K562 (cell line): ENCODE measurements at regions not wholly inside any gene's neighbourhood (a gene's known extent, or its start where the extent isn't known, plus 50 kb on each side); places are given as distances from the start of the nearest gene placed in this dataset.

Source experiments
- ATAC-seq: fragments of 200-7000 bp; cut with Tn5 transposase; 3 replicates; pipeline ENCODE4 v1.9.1; 2020; ENCODE audit warnings: moderate library complexity
- BruUV-seq: library from RNA; stranded (reverse); fragments of 400-500 nt; replicated peaks from 2 replicates; lab custom pipeline; 2021; lab: Mats Ljungman, UMichigan
- CTCF ChIA-PET: fragments of 300-600 bp; formaldehyde crosslinking; extraction: SDS; loops from one replicate; lab custom pipeline; 2021; ENCODE audit warnings: low intra/inter-chr PET ratio; lab: Yijun Ruan, JAX
- POLR2A ChIA-PET: fragments of 300-600, 350-650 bp; sonication (Branson Sonifier 250); formaldehyde crosslinking; extraction: SDS; loops from one replicate; lab custom pipeline; 2021; ENCODE audit warnings: antibody characterized with exemption, inconsistent platforms; lab: Yijun Ruan, JAX
- DNase-seq, 4 experiments: peaks; one replicate each; pipeline versions ENCODE4 v3.0.0 to v3.0.0-alpha.2; 2011 to 2018; ENCODE audit warnings: low spot score in 3 of 4, mixed read lengths in 3 of 4; ENCODE audit errors: extremely low read depth in 1 of 4
- FAIRE-seq: peaks from 2 replicates; lab custom pipeline; 2011; peaks lifted over from hg19 to GRCh38; lab: Jason Lieb, UNC
- H2AFZ ChIP-seq: 2 replicates; pipeline ENCODE4 v1.6.0; 2011; ENCODE audit warnings: low read depth, low read length, control low read depth, inconsistent platforms
- H3K27ac ChIP-seq: fragments of 200-600 bp; 3 replicates; pipeline ENCODE4 v1.8.0; 2011; ENCODE audit warnings: low read depth, mild to moderate bottlenecking, control low read depth, inconsistent platforms, low read length, moderate library complexity, mixed read lengths; ENCODE audit errors: extremely low read depth
- H3K27me3 ChIP-seq, 2 experiments: fragments of 300-600 bp in 1 of 2; 2 replicates in 1 of 2; 3 replicates in 1 of 2; pipeline versions ENCODE4 v1.6.0 to v1.8.0; 2011; ENCODE audit warnings: inconsistent platforms in 2 of 2, low read length in 2 of 2, mild to moderate bottlenecking in 1 of 2, mixed read lengths in 1 of 2, moderate library complexity in 1 of 2; ENCODE audit not compliant: control insufficient read depth in 2 of 2, insufficient read depth in 2 of 2
- H3K36me3 ChIP-seq: fragments of 300-600 bp; 3 replicates; pipeline ENCODE4 v1.8.0; 2011; ENCODE audit warnings: mild to moderate bottlenecking, low read length, inconsistent platforms; ENCODE audit not compliant: control insufficient read depth, insufficient read depth
- H3K4me1 ChIP-seq, 2 experiments: fragments of 200-600 bp in 1 of 2; replicated peaks in 1 of 2; 2 replicates in 1 of 2; 3 replicates in 1 of 2; pipeline versions ENCODE4 v1.5.1 to v1.8.0; 2011; ENCODE audit warnings: inconsistent platforms in 2 of 2, low read length in 2 of 2, mild to moderate bottlenecking in 1 of 2, mixed read lengths in 1 of 2, moderate library complexity in 1 of 2; ENCODE audit not compliant: control insufficient read depth in 2 of 2, insufficient read depth in 2 of 2
- H3K4me2 ChIP-seq: 2 replicates; pipeline ENCODE4 v1.6.1; 2011; ENCODE audit warnings: low read length, control low read depth, inconsistent platforms, mixed read lengths; ENCODE audit not compliant: insufficient read depth
- H3K4me3 ChIP-seq: fragments of 200-600 bp; sonication (generic), shearing (Covaris generic); 2 replicates; pipeline ENCODE4 v1.5.1; 2016; ENCODE audit warnings: control low read depth, inconsistent platforms
- H3K79me2 ChIP-seq: fragments of 200-600 bp; 3 replicates; pipeline ENCODE4 v1.8.0; 2011; ENCODE audit warnings: low read length, inconsistent platforms; ENCODE audit not compliant: control insufficient read depth, insufficient read depth
- H3K9ac ChIP-seq, 2 experiments: 2 replicates each; pipeline versions ENCODE4 v1.6.0 to v1.6.1; 2011; ENCODE audit warnings: low read depth in 2 of 2, low read length in 2 of 2, control low read depth in 1 of 2, inconsistent platforms in 1 of 2, mild to moderate bottlenecking in 1 of 2, mixed read lengths in 1 of 2; ENCODE audit not compliant: insufficient read depth in 1 of 2
- H3K9me1 ChIP-seq: one replicate; pipeline ENCODE4 v1.6.0; 2011; ENCODE audit warnings: inconsistent platforms, mild to moderate bottlenecking, low read length, moderate library complexity; ENCODE audit not compliant: control insufficient read depth, insufficient read depth
- H3K9me3 ChIP-seq: replicated peaks from 2 replicates; pipeline ENCODE4 v1.5.1; 2011; ENCODE audit warnings: low read depth, low read length, inconsistent platforms; ENCODE audit not compliant: control insufficient read depth, insufficient read depth
- H4K20me1 ChIP-seq: replicated peaks from 2 replicates; pipeline ENCODE4 v1.6.1; 2011; ENCODE audit warnings: low read length, inconsistent platforms, mixed read lengths; ENCODE audit not compliant: control insufficient read depth, insufficient read depth
- DDX20 ChIP-seq: fragments of 450-650 bp; IDR thresholded peaks from 2 replicates; pipeline ENCODE4 v1.6.1; 2016; ENCODE audit warnings: missing genetic modification characterization, low read depth, mild to moderate bottlenecking, missing compliant biosample characterization, moderate library complexity
- DMBX1 ChIP-seq: fragments of 250-450 bp; sonication (Bioruptor Pico); IDR thresholded peaks from 2 replicates; pipeline ENCODE4 v1.8.0; 2022; ENCODE audit warnings: inconsistent platforms, mild to moderate bottlenecking, moderate library complexity, borderline replicate concordance
- EP300 ChIP-seq: IDR thresholded peaks from 2 replicates; pipeline ENCODE4 v1.6.1; 2012; ENCODE audit warnings: low read length, improper control_type of control experiment
- FIP1L1 ChIP-seq: fragments of 200-400 bp; formaldehyde crosslinking; IDR thresholded peaks from 2 replicates; pipeline ENCODE4 v1.6.1; 2018; ENCODE audit warnings: mild to moderate bottlenecking, low read depth, low read length; ENCODE audit not compliant: poor library complexity, severe bottlenecking
- GABPA ChIP-seq: fragments of 200-800 bp; sonication (Bioruptor generic); conservative IDR thresholded peaks from 2 replicates; pipeline ENCODE4 v1.6.1; 2016; ENCODE audit warnings: low read depth, missing genetic modification characterization, missing compliant biosample characterization
- MBD2 ChIP-seq: sonication (generic); IDR thresholded peaks from 2 replicates; pipeline ENCODE4 v1.6.1; 2016; ENCODE audit warnings: low read depth, borderline replicate concordance
- MTA2 ChIP-seq: fragments of 450-650 bp; IDR thresholded peaks from 2 replicates; pipeline ENCODE4 v1.6.1; 2016; ENCODE audit warnings: low read depth
- RERE ChIP-seq: sonication (generic); formaldehyde crosslinking; IDR thresholded peaks from 2 replicates; pipeline ENCODE4 v1.8.0; 2023; ENCODE audit warnings: missing genetic modification reagents, mild to moderate bottlenecking, borderline replicate concordance
- SMARCC2 ChIP-seq: fragments of 450-650 bp; IDR thresholded peaks from 2 replicates; pipeline ENCODE4 v1.6.1; 2017; ENCODE audit warnings: antibody characterized with exemption, moderate library complexity, mild to moderate bottlenecking, low read depth
- TAL1 ChIP-seq: fragments of 450-650 bp; IDR thresholded peaks from 2 replicates; pipeline ENCODE4 v1.6.1; 2016; ENCODE audit warnings: mild to moderate bottlenecking
- TARDBP ChIP-seq: fragments of 450-650 bp; IDR thresholded peaks from 2 replicates; pipeline ENCODE4 v1.6.1; 2016
- ZBTB26 ChIP-seq: fragments of 450-650 bp; formaldehyde crosslinking; IDR thresholded peaks from 2 replicates; pipeline ENCODE4 v1.4.0; 2022; ENCODE audit warnings: missing genetic modification characterization
- ZNF12 ChIP-seq: sonication (generic); formaldehyde crosslinking; IDR thresholded peaks from 2 replicates; pipeline ENCODE4 v1.4.0; 2020; ENCODE audit warnings: mild to moderate bottlenecking, missing genetic modification reagents
- ZNF133 ChIP-seq: fragments of 250-450 bp; sonication (Bioruptor Pico); IDR thresholded peaks from 2 replicates; pipeline ENCODE4 v1.4.0; 2020; ENCODE audit warnings: mild to moderate bottlenecking
- ZNF165 ChIP-seq: fragments of 250-450 bp; sonication (Bioruptor Pico); IDR thresholded peaks from 2 replicates; pipeline ENCODE4 v1.4.0; 2020; ENCODE audit warnings: borderline replicate concordance
- WGBS: fragments of 100-300 bp; shearing (Covaris generic); methylation state at CpG from one replicate; pipeline ENCODE4 v1.1.6; 2016; ENCODE audit warnings: low coverage, mixed read lengths; ENCODE audit not compliant: insufficient coverage; ENCODE audit errors: missing lambda C conversion rate; 5-methylcytosine and 5-hydroxymethylcytosine counted together
- in situ Hi-C: fragments of 300-500 bp; cut with MboI; formaldehyde crosslinking; loops from 4 replicates; pipeline ENCODE4 v1.15.0; 2018; ENCODE audit warnings: inconsistent platforms, mixed read lengths
- intact Hi-C: fragments of 100-400 bp; cut with micrococcal nuclease; formaldehyde crosslinking; loops from 2 replicates; pipeline ENCODE4 v1.14.2; 2022
- TF ChIP-seq, protein P1 (sequence below): fragments of 250-450 bp; sonication (Bioruptor Pico); IDR thresholded peaks from 2 replicates; pipeline ENCODE4 v1.4.0; 2020; ENCODE audit warnings: mild to moderate bottlenecking, moderate library complexity

- no peak overlapping the region for H3K27ac ChIP-seq
- no peaks in the 10 kb centered on the region for H3K4me1 ChIP-seq
- DNase-seq (no peak), FAIRE-seq (no peak), ATAC-seq (no peak)
- no peak overlapping the region for H3K9ac ChIP-seq
- in situ Hi-C loops (no loop called here), intact Hi-C loops (no loop called here)
- no peak overlapping the region for H3K4me2 ChIP-seq
- H3K4me3 ChIP-seq = no peak overlapping the region
- 0% methylated on average over 1 of the region's 1 CpG for WGBS
- H3K36me3 ChIP-seq = no peaks in the 10 kb centered on the region
- H3K9me1 ChIP-seq = no peaks in the 10 kb centered on the region
- H4K20me1 ChIP-seq = no peaks in the 10 kb centered on the region
- H2AFZ ChIP-seq = no peak overlapping the region
- no peaks in the 10 kb centered on the region for H3K27me3 ChIP-seq
- ChIA-PET POLR2A (no interaction called here), CTCF (no interaction called here)
- H3K79me2 ChIP-seq = no peaks in the 10 kb centered on the region
- H3K9me3 ChIP-seq = no peaks in the 10 kb centered on the region
- no TSS peak for BruUV-seq
- TF ChIP-seq TAL1 = no peak
- TF ChIP-seq MTA2 = no peak
- no peak for TF ChIP-seq TARDBP
- TF ChIP-seq ZNF133 (CRISPR knock-in tag) = no peak
- no peak for TF ChIP-seq SMARCC2
- TF ChIP-seq ZNF165 (CRISPR knock-in tag) = no peak
- no peak for TF ChIP-seq EP300
- TF ChIP-seq MBD2 = no peak
- TF ChIP-seq, protein P1, sequence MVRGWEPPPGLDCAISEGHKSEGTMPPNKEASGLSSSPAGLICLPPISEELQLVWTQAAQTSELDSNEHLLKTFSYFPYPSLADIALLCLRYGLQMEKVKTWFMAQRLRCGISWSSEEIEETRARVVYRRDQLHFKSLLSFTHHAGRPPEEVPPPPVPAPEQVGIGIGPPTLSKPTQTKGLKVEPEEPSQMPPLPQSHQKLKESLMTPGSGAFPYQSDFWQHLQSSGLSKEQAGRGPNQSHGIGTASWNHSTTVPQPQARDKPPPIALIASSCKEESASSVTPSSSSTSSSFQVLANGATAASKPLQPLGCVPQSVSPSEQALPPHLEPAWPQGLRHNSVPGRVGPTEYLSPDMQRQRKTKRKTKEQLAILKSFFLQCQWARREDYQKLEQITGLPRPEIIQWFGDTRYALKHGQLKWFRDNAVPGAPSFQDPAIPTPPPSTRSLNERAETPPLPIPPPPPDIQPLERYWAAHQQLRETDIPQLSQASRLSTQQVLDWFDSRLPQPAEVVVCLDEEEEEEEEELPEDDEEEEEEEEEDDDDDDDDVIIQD = no peak
- no peak for TF ChIP-seq DDX20 (tag)
- TF ChIP-seq GABPA = no peak
- TF ChIP-seq ZBTB26 (CRISPR knock-in tag) = no peak
- no peak for TF ChIP-seq RERE
- no peak for TF ChIP-seq ZNF12
- TF ChIP-seq DMBX1 (CRISPR knock-in tag) = no peak
- no peak for TF ChIP-seq FIP1L1
Measured at GRCh38 chr13:93045836-93046235, 180.8 kb upstream of the GPC6 start.
